Uterus (tissue), 2 donors: ENCODE measurements at regions not wholly inside any gene's neighbourhood (a gene's known extent, or its start where the extent isn't known, plus 50 kb on each side); places are given as distances from the start of the nearest gene placed in this dataset.

Source experiments
- POLR2A ChIP-seq, 2 donors: fragments of 450-650 bp; IDR thresholded peaks; one replicate each; pipeline ENCODE4 v1.6.1; 2016; ENCODE audit warnings: antibody characterized with exemption in 2 of 2, mild to moderate bottlenecking in 1 of 2, moderate library complexity in 1 of 2
- TF ChIP-seq, protein P1 (sequence below), 4 experiments: fragments of 200-600 bp in 2 of 4; fragments of 450-650 bp in 2 of 4; sonication (generic) in 2 of 4; IDR thresholded peaks; one replicate each; pipeline ENCODE4 v1.5.1; 2016 to 2019; ENCODE audit warnings: antibody characterized with exemption in 4 of 4, mild to moderate bottlenecking in 2 of 4, moderate library complexity in 1 of 4

DNA sequence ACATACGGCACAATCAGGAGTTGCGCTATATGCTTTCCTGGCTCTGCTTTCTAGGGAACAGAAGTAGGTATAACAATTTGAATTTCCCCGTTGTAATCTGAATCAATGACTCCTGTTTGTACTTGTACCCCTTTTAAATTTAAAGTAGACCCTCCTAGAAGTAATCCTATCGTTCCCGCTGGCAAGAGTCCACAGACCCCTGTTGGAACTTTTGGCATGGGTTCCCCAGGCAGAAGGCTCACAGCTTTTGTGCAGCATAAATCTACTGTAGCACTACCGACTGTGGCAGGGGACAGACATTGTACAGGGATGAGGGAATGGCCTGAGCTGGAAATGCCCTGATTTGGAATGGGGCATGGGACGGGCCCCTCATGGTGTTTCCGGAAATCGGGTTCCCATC is 705.2 kb downstream of the LRFN5 start:
- TF ChIP-seq, protein P1, sequence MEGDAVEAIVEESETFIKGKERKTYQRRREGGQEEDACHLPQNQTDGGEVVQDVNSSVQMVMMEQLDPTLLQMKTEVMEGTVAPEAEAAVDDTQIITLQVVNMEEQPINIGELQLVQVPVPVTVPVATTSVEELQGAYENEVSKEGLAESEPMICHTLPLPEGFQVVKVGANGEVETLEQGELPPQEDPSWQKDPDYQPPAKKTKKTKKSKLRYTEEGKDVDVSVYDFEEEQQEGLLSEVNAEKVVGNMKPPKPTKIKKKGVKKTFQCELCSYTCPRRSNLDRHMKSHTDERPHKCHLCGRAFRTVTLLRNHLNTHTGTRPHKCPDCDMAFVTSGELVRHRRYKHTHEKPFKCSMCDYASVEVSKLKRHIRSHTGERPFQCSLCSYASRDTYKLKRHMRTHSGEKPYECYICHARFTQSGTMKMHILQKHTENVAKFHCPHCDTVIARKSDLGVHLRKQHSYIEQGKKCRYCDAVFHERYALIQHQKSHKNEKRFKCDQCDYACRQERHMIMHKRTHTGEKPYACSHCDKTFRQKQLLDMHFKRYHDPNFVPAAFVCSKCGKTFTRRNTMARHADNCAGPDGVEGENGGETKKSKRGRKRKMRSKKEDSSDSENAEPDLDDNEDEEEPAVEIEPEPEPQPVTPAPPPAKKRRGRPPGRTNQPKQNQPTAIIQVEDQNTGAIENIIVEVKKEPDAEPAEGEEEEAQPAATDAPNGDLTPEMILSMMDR (IDR thresholded peaks at IDR 0.05) = no peak
- TF ChIP-seq POLR2A (IDR thresholded peaks at IDR 0.05) = no peak
